ENCODE measurements at regions not wholly inside any gene's neighbourhood (a gene's known extent, or its start where the extent isn't known, plus 50 kb on each side); places are given as distances from the start of the nearest gene placed in this dataset.

DNA sequence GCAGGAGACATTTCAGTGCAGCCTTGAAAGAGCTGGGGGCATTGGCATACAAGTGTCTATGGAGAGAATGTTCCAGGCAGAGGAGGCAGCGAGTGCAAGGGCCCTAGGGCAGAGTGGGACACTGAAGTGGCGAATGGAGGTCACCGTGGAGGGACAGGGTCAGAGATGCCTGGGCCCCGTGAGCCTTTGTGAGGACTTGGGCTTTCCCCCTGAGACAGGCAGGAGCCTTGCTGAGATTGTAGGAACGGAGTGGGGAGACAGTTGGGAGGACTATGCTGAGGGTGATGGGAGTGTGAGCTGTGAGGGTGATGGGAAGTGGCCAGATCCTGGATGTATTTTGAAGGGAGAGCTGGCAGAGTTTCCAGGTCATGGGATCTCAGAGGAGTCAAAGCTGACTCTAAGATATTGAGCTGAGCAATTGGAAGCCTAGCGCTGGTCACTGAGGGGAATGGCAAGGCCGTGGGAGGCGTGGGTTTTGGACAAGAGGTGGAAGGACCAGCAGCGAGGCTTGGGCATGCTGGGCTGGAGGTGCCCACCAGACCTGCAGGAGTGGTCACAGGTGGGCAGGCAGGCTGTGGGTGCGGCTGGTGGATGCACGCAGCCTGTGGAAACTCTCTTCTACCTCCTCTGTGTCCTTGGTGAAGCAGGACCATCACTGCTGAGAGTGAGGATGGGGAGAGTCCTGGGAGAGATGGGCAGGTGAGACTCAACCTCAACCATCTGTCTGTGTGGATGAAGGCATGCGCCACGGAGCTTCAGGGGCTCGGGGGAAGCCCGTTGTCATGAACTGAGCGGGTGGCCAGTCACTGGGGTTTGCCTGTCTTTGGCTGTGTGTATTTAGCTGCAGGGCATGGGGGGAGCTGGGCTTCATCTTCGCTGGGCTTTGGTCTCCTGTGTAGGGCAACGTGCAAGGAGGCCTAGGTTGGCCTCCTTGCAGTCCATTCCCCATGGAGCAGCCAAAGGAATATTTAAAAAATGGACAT lies 241.2 kb upstream of the HS6ST1 start:
- DNase-seq: no peak

DNA sequence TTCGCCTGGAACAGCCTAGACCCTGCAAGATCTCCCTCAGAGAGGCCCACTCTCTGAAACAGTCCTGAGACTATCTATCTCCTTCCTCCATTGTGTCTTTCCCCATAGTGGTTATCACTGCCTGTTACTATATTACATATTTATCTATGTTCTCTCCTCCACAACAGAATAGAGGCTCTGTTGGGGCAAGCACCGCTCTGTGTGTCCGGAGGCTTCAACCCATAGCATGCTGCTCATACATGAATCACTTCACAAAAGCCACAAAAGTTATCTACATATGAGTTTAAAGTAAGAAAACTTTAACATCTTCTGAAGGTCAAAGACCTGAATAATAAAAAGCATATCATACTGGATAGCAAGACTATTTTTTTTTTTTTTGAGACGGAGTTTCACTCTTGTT lies 242.1 kb upstream of the HS6ST1 start:
- no peak for DNase-seq

DNA sequence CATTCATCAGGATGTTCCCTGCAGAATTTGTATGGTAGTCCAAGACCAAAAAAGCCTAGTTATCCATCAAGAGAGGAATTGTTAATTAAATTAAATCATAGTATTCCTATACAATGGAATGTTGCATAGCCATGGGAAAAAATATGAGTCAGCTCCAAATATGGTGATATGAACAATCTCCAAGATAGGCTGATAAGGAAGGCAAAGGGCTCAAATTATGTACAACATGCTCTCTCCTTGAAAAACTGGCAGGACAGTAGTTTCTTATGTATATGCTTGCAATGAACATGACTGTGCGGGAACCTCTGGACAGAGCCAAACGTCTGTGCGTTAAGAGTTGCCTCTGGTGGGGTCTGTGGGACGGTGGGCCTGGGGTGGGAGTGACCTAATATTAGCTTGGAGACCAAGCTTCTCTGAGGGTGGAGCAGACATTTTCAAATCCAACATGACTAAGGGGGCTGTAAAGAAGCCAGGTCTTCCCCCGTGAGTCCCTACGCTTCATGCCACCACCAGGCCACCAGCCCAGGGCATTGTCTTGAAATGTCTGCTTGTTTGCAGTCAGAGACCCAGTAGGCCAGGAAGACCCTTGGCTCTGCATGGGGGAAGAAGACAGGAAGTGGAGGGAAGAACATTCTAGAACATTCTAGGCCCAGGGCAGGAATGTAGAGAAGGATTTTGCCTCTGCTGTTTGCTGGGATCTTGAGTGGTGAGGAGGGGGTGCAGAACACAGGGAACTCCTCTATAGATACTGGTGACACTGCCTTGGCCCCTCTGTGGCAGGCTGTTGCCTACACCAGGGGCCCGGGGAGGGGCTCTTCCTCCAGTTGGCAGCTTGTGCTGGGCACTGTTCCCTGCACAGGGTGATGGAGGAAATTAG lies 244.0 kb upstream of the HS6ST1 start:
- DNase-seq: no peak

DNA sequence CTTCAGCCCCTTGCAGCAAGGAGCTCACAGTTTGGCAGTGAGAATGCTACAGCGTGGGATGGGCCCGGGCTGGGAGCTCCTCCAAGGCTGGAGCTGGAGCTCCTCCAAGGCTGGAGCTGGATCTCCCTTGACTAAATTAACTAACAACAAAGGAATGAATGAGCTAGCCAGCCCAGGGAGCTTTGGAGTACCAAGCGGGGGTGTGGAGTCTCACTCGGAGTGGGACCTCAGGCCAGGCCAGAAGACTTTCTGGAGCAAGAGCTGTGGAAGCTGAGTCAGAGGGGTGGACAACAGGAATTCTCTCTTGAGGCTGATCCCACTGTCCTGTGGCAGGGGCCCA lies 244.7 kb upstream of the HS6ST1 start:
- DNase-seq: no peak

DNA sequence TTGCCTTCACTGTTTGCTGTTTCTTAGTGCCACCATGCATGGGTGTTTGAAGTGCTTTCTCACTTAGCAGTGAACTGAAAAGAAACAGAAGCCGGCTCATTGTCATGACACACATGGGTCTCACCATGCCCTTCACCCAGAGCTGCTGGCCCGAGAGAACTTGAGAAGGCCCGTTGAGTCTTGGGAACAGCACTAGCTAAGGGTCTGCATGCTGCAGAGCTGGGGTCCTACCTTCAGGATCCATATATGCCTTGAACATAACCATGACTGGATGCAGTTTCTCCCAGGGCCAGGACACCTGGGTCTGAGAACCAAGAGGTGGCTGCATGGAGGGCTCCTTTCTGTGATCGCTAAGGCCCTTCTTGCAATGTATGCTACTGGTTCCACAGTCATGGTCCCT lies 245.5 kb upstream of the HS6ST1 start:
- DNase-seq: no peak

DNA sequence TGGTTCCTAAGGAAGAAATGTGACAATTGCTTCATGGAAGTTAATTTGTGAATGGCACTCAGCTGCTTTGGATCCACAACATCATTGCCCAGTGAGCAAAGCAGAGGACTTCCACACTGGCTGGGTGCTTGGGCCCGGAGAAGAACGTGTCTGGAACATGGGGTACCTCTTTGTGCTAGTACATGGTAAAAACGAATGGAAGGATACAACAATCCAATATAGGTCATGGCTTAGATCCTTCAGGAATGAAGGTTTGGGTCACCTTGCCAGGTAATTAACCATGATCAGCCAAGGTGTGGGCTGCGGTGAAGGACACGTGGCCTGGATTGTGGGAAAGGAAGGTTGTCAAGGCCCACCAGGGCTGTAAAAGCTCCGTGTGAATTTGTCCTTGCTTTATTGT lies 245.9 kb upstream of the HS6ST1 start:
- DNase-seq: no peak

DNA sequence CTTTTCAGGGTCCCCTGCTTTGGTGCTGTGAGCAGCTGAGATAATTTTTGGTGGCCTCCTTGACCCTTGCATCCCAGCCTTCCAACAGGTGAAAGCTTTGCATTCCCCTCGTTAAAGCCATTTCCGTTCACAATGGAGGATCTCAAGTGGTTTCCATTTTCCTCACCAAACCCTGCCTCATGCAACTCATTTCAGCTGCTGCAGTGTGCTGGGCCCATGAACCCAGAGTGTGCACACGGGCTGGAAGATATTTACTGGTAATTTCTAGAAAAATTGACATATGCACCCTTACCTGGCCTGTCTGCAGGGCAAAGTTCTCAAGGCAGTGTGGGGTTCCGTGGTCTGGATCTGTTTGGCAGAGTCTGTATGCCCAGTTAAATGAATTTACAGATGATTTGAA lies 246.8 kb upstream of the HS6ST1 start:
- no peak for DNase-seq

DNA sequence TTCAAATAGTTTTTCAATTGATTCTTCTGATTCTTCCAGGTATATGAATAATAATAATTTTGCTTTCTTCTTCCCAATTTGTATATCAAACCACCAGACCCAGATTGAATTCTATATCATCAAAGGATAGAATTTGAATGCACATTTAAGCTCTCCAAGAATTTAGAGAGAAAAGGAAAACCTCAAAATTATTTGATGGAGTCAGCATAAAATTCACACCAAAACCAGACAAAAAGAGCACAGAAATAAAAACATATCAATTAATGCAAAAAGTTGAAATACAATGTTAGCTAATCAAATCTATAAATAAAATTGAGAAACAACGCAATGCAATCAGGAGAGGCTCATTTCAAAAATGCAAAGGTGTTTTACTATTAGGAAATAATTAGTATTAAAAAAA lies 248.0 kb upstream of the HS6ST1 start:
- DNase-seq: no peak

DNA sequence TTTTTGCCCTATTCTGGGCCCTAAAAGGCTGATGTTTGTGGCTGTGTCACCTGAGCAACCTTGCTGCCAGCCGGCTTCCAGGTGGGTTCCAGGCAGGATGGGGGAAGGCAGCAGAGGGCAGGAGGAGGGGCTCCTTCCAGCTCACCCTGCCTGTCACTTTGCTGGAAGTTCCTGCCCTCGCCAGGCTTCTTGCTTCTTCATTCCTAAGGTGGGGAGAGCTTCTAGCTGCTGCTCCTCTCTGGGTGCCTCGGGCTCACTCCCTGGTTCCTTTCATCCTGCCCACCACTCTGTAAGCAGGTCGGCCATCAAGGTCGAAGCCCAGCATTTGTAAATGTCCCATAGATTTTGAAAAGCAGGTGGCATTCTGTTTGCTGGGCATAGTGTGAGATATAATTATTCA lies 249.4 kb upstream of the HS6ST1 start:
- no peak for DNase-seq

DNA sequence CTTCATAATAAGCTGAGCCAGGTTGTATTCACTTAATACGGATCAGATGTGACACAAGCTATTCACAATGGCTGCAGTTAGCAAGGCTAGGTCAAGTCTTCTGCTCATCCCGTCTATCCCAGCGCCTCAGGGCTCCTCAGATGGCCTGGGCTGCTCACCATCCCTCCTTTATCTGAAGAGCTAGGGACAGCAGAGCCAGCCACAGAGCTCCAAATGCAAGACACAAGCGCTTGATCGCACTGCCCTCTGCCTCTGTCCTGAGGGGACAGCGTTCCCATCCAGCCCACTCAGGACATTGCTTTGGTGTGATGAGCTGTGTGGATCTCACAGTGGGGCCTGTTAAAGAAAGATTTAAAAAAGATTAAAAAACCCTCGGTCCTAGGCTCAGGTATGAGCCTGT lies 254.4 kb upstream of the HS6ST1 start:
- DNase-seq: no peak

DNA sequence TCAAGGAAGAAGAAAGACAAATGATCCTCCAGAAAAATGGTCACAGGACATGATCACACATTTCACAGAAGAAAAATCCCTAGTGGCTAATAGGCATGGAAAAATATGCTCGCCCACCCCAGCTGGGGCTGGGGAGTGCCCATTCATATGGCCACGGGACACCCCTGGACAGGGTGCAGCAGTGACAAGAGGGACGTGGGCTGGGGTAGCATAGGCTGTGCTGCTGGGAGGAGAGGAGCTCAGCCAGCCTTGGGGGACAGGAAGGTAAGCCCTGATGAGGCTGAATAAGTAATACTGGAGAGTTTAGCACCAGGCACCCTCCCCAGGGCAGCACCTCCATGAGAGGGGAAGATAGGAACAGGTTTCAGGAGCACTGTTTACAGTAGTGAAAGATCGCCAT lies 254.9 kb upstream of the HS6ST1 start:
- DNase-seq: no peak

DNA sequence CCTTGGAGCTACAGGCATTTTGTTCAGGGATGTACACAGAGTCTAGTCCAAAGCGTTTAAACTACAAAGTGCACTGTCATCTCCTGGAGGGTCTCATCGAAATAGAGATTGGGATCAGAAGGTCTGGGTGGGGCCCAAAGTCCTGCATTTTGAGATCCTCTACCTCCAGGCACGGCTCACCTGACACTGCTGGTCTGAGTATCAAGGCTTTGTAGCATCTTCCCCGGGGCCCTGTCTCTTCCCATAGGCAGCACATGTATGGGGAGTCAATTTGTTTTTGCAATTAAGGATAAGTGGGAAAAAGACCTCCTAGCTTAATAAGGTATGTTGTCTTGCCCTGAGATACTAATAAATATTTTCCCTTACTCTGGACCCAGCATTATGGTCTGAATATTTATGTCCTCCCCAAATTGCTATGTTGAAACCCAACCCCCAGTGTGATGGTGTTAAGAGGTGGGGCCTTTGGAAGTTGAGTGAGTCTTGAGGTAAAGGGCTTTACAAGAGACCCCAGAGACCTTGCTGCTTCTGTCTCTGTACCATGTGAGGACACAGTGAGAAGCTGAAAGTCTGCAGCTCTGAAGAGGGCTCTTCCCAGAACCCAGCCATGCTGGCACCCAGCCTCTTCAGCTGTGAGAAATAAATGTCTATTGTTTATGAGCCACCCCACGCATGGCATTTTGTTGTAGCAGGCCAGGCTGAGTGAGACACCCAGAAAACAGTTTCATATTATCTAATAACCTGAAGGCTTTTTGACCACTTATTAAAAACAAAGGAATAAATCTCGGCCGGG lies 258.7 kb upstream of the HS6ST1 start:
- DNase-seq: no peak

DNA sequence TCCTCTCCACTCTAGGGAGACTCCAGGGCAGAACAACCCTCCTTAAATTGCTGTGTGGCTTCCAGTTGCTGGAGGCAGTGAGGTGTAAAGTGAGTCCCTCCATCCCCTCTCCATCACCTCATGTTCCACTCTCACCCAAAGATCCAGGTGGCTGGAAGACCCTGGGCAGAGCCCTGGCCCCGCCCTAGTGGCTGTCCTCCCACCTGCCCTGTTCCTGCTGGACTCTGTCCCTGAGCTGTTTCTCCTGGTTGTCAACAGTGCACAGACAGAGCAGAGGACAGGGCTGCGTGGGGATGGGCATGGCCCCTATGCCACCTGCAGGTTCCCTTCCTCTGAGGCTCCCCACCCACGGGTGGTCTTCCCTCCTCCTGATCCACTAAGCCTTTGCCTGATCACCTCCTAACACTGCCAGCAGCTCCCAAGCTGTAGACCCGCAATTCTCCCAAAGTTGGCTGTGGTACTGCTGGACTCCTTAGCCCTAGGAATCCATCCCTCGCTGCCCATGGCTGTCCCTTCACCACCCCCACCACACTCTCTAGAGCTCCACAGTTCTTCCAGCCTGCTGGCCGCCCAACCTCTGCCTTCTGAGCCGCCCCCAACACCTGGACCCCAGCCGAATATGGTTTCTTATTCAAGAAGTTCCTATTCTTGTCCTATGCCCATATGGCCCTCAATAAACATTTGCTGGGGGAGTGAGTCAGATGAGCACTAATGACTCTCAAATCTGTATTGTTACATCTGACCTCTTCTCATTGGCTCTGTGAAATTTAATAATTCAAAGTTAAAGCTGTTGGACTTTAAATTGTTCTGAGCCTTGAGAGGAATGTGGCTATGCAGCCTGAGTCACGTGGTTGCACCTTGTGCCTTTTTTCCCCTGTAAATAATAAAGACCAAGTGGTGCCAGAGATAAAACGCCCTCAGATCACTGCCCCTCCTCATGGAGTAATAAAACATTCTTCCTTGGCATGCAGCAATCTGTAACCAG lies 260.0 kb upstream of the HS6ST1 start:
- DNase-seq: no peak

DNA sequence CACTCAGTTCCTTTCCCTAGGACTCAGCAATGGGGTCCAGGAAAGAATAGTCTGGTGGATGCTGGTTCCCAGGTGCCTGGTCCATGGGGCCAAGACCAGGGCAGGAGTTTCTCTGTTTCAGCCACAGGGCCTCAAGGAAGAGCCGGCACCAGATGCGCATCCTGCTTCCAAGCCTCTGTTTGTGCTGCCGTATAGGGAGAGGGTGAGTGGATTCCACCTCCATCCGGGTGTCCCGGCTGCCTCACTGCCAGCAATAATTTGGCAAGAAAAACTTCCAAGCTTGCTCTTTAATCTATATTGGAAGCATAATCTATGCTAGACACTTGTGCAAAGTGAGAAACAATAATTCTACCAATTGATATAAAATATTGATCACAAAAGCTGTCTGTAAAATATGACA lies 261.2 kb upstream of the HS6ST1 start:
- DNase-seq: no peak

DNA sequence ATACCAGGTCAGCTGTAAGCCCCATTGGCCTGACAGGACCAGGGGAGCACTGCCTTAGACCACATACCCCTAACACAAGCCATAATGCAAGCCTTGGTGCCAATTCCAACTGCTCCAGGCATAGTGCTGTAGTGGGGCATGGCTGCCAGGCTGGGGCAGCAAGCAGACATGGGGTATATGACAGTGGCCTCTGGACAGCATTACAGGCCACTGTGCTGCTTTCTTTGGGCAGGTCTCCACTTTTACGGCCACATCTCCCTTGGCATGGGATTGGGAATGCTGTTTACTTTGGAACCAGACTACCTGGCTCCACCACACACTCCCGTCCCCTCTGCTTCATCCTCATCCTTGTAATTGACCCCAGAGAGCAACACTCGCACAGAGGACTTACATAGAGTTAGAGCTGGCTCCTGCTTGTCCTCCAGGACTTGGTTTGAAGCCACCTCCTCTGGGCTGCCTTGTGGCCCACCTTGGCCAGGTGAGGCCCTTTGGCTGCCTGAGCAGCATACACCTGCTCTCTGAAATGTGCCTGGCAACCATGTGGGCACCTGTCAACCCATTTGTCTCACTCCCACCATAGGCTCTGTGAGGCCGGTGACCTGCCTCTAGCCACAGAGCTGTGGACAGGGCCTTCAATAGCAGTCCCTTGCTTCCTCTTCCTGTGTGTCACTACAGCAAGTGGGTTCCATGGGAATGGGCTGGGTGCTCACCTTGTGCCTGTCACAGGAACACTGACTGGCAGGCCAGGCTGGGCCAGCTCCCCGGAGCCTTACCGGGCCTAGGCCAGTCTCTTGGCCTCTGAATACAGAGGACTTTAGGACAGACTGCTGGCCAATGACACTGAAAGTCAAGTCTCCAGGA lies 262.6 kb upstream of the HS6ST1 start:
- no peak for DNase-seq

DNA sequence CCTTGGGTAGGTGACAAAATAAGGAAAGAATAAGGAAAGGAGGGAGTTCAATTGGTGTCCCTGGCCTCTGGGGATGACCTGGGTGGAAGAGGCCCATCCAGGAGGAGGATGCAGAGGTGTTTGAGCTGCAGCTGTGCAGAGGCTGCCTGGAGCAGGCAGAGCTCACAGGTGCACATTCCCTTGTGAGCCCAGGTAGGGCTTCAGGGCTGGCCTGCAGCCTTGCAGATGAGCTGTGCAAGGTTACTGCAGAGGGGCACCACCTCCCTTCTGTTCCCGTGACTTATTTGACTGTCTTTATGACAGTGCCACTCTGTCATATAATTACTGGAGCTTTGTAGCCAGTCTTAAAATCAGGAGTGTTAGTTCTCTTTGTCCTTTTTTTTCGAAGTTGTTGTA lies 263.2 kb upstream of the HS6ST1 start:
- DNase-seq: no peak

DNA sequence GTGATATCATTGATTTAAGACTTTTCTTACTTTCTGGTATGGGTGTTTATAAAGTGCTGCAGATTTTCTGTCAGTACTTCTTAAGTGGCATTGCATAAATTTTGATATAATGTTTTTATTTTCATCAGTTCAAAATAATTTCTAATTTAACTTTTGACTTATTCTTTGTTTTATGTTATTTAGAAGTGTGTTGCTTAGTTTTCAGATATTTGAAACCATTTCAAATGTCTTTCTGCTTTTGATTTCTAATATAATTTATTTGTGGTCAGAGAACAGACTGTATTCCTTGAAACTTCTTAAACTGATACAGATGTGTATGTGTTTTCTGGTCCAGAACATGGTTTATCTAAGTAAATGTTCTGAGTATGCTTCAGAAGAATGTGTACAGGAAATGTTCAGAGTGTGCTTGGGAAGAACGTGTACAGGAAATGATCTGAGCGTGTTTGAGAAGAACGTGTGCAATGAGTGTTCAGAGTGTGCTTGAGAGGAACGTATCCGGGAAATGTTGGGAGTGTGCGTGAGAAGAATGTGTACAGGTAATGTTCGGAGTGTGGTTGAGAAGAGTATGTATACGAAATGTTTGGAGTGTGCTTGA lies 265.7 kb upstream of the HS6ST1 start:
- DNase-seq: no peak

DNA sequence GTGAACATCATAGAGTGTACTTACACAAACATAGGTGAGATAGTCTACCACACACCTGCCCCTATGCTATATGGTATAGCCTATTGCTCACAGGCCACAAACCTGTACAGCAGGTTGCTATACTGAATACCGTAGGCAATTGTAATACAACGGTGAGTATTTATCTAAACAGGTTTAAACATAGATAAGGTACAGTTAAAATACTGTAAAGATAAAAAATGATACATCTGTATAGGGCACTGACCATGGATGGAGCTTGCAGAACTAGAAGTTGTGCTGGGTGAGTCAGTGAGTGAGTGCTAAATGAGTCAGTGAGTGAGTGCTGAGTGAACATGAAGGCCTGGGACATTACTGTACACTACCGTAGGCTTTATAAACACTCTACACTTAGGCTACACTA lies 267.0 kb upstream of the HS6ST1 start:
- DNase-seq: no peak

DNA sequence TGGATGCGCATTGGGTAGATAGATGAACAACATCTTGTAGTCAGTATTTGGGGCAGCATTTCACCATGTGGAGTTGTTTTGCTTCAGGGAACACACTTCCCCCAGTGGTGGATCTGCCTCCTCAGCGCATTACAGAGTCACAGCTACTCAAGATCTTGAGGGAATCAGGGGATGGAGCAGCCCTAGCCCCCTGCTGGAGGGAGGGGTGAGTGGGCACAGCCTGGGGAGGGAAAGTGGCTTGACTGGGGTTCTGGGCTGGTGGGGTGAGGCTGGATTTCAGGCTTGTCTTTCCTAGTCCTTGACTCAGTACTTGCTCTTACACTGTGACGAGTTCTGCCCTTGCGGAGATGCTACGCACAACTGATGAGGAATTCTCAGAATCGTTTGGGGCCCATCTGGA lies 271.0 kb upstream of the HS6ST1 start:
- DNase-seq: no peak

DNA sequence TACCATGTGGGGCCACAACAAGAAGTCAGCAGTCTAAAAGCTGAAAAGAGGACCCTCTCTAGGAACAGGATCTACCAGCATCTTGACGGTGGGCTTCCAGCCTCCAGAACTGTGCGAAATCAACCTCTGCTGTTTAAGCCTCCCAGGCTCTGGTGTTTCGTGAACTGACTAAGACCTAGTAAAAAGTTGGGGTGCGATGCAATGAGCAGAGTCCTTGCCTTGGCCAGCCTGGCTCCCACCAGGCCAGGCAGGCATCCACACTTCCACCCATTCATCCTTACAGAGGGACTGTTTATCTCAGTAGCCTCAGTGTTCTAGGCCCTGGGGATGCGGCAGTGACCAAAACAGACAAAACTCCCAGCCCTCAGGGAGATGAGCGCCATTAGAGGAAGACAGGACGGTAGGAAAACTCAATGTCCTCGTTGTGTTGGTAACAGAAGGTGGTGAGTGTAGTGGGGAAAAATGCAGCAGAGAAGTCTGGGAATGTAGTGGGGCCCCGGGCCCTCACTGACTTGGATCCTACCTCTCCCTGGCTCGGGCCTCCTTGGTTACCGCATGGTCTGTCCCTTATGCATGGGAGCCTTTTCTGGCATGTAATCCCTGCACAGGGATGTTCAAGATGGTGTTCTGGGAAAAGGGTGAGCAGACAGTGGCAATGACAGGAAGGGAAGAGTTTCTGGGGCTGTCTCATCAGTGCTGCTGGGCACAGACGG lies 271.8 kb upstream of the HS6ST1 start:
- no peak for DNase-seq
